Keratinocyte (primary cell): ENCODE measurements at regions not wholly inside any gene's neighbourhood (a gene's known extent, or its start where the extent isn't known, plus 50 kb on each side); places are given as distances from the start of the nearest gene placed in this dataset.

Experiments
- EZH2 ChIP-seq: IDR thresholded peaks from one replicate; pipeline ENCODE4 v1.6.1; 2012; ENCODE audit warnings: inconsistent platforms, mild to moderate bottlenecking, low read length, moderate library complexity
- TF ChIP-seq, protein P1 (sequence below), 3 experiments: IDR thresholded peaks in 1 of 3; conservative IDR thresholded peaks in 1 of 3; optimal IDR thresholded peaks in 1 of 3; 2 replicates in 2 of 3; 3 replicates in 1 of 3; pipeline versions ENCODE3 to v1.5.1; 2011; ENCODE audit warnings: low read length in 3 of 3, mild to moderate bottlenecking in 3 of 3, moderate library complexity in 2 of 3, control low read depth in 1 of 3, inconsistent platforms in 1 of 3; ENCODE audit not compliant: insufficient read depth in 2 of 3; ENCODE audit errors: extremely low read depth in 1 of 3

DNA sequence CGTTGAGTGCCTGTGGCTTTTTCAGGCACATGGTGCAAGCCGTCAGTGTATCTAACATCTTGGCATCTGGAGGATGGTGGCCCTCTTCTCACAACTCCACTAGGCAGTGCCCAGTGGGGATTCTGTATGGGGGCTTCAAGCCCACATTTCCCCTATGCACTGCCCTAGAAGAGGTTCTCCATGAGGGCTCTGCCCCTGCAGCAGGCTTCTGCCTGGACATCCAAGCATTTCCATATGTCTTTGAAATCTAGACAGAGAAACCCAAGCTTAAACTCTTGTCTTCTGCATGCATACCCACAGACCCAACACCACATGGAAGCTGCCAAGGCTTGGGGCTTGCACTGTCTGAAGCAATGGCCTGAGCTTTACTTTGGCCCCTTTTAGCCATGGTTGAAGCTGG is 146.4 kb downstream of the ARL4A start:
- no peak for TF ChIP-seq EZH2
- TF ChIP-seq, protein P1, sequence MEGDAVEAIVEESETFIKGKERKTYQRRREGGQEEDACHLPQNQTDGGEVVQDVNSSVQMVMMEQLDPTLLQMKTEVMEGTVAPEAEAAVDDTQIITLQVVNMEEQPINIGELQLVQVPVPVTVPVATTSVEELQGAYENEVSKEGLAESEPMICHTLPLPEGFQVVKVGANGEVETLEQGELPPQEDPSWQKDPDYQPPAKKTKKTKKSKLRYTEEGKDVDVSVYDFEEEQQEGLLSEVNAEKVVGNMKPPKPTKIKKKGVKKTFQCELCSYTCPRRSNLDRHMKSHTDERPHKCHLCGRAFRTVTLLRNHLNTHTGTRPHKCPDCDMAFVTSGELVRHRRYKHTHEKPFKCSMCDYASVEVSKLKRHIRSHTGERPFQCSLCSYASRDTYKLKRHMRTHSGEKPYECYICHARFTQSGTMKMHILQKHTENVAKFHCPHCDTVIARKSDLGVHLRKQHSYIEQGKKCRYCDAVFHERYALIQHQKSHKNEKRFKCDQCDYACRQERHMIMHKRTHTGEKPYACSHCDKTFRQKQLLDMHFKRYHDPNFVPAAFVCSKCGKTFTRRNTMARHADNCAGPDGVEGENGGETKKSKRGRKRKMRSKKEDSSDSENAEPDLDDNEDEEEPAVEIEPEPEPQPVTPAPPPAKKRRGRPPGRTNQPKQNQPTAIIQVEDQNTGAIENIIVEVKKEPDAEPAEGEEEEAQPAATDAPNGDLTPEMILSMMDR (optimal IDR thresholded peaks at IDR 0.05 in 1 of 3, IDR thresholded peaks at IDR 0.05 in 1 of 3, conservative IDR thresholded peaks at IDR 0.05 in 1 of 3; ENCODE audit: extremely low read depth in 1 of 3, insufficient read depth in 2 of 3, low read length in 3 of 3): no peak
